Cardiac muscle cell (in vitro differentiated cells and primary cell): ENCODE measurements at regions not wholly inside any gene's neighbourhood (a gene's known extent, or its start where the extent isn't known, plus 50 kb on each side); places are given as distances from the start of the nearest gene placed in this dataset.

Experiments used
- DNase-seq, 2 donors: peaks; one replicate each; pipeline versions ENCODE4 v3.0.0 to v3.0.0-alpha.2; 2010 to 2017; ENCODE audit warnings: low read depth in 1 of 2, low spot score in 1 of 2
- H3K27ac ChIP-seq: fragments of 200-600 bp; sonication (generic); 2 replicates; pipeline ENCODE4 v1.5.1; 2016
- H3K27me3 ChIP-seq: fragments of 200-600 bp; sonication (generic); 2 replicates; pipeline ENCODE4 v1.6.0; 2016; ENCODE audit warnings: control low read depth
- H3K36me3 ChIP-seq: fragments of 200-600 bp; sonication (generic); 2 replicates; pipeline ENCODE4 v1.5.1; 2016; ENCODE audit warnings: control low read depth
- H3K4me1 ChIP-seq: fragments of 200-600 bp; sonication (generic); 2 replicates; pipeline ENCODE4 v1.8.1; 2017; ENCODE audit warnings: low read depth, mild to moderate bottlenecking, mixed run types
- H3K4me3 ChIP-seq: fragments of 200-600 bp; sonication (generic); 2 replicates; pipeline ENCODE4 v1.5.1; 2016; ENCODE audit warnings: mild to moderate bottlenecking
- H3K9me3 ChIP-seq: fragments of 200-600 bp; sonication (generic); 2 replicates; pipeline ENCODE4 v1.5.1; 2017; ENCODE audit warnings: low read depth, mild to moderate bottlenecking, control low read depth
- CTCF ChIP-seq: IDR thresholded peaks from 2 replicates; pipeline ENCODE4 v1.5.1; 2012; ENCODE audit warnings: low read depth, mild to moderate bottlenecking, low read length

GRCh38 chr17:69909389-69909788, 165.6 kb upstream of the KCNJ16 start:
- no peaks in the 10 kb centered on the region for H3K36me3 ChIP-seq
- no peak for TF ChIP-seq CTCF

GRCh38 chr17:69912805-69913204, 162.2 kb upstream of the KCNJ16 start:
- no peaks in the 10 kb centered on the region for H3K27me3 ChIP-seq
- no peak overlapping the region for H3K27ac ChIP-seq
- TF ChIP-seq CTCF: no peak
- no peak for DNase-seq
- H3K4me1 ChIP-seq: no peaks in the 10 kb centered on the region
- H3K4me3 ChIP-seq: no peak overlapping the region
- no peaks in the 10 kb centered on the region for H3K9me3 ChIP-seq
- H3K36me3 ChIP-seq: no peaks in the 10 kb centered on the region

More at GRCh38 chr17:69909389-69909788, 165.6 kb upstream of the KCNJ16 start:
- Histone ChIP-seq H3K9me3 (no peaks in the 10 kb centered on the region), H3K27me3 (no peaks in the 10 kb centered on the region), H3K27ac (no peak overlapping the region), H3K4me3 (no peak overlapping the region), H3K4me1 (no peaks in the 10 kb centered on the region)
- DNase-seq: no peak

- H3K27me3 ChIP-seq: no peaks in the 10 kb centered on the region
- DNase-seq: no peak
- no peak for TF ChIP-seq CTCF
- H3K9me3 ChIP-seq: no peaks in the 10 kb centered on the region
- no peaks in the 10 kb centered on the region for H3K36me3 ChIP-seq
- no peaks in the 10 kb centered on the region for H3K4me1 ChIP-seq
- no peak overlapping the region for H3K4me3 ChIP-seq
- no peak overlapping the region for H3K27ac ChIP-seq
These were observed 161.8 kb upstream of the KCNJ16 start for GRCh38 chr17:69913216-69913615.

GRCh38 chr17:69913616-69914015, 161.4 kb upstream of the KCNJ16 start:
- Histone ChIP-seq H3K9me3 (no peaks in the 10 kb centered on the region), H3K27ac (no peak overlapping the region), H3K27me3 (no peaks in the 10 kb centered on the region), H3K4me1 (no peaks in the 10 kb centered on the region), H3K36me3 (no peaks in the 10 kb centered on the region), H3K4me3 (no peak overlapping the region)
- no peak for DNase-seq
- TF ChIP-seq CTCF: no peak

- H3K27ac ChIP-seq: no peak overlapping the region
- H3K36me3 ChIP-seq: no peaks in the 10 kb centered on the region
- no peaks in the 10 kb centered on the region for H3K27me3 ChIP-seq
- no peak for TF ChIP-seq CTCF
- no peaks in the 10 kb centered on the region for H3K4me1 ChIP-seq
- no peak overlapping the region for H3K4me3 ChIP-seq
- H3K9me3 ChIP-seq: no peaks in the 10 kb centered on the region
- peak in 1 of 2 donors; percentile 5 for DNase-seq
These were observed 160.5 kb upstream of the KCNJ16 start for GRCh38 chr17:69914520-69914919.

GRCh38 chr17:69916761-69917160, 158.3 kb upstream of the KCNJ16 start:
- Histone ChIP-seq H3K27ac (no peak overlapping the region), H3K4me1 (no peaks in the 10 kb centered on the region), H3K27me3 (no peaks in the 10 kb centered on the region), H3K9me3 (no peaks in the 10 kb centered on the region), H3K36me3 (no peaks in the 10 kb centered on the region), H3K4me3 (no peak overlapping the region)
- TF ChIP-seq CTCF: no peak
- DNase-seq: no peak
